ENCODE measurements at regions not wholly inside any gene's neighbourhood (a gene's known extent, or its start where the extent isn't known, plus 50 kb on each side); places are given as distances from the start of the nearest gene placed in this dataset.

- Histone ChIP-seq H3K36me3 (no peaks in the 10 kb centered on the region), H3K4me3 (no peak overlapping the region), H3K27ac (no peak overlapping the region), H3K4me1 (no peaks in the 10 kb centered on the region), H3K9me3 (no peaks in the 10 kb centered on the region), H3K27me3 (no peaks in the 10 kb centered on the region)
- DNase-seq (no peak), ATAC-seq (no peak)
- no peak for TF ChIP-seq CTCF (IDR thresholded peaks at IDR 0.05 in 4 of 5, conservative IDR thresholded peaks at IDR 0.05 in 1 of 5)
- no peak for TF ChIP-seq POLR2A (IDR thresholded peaks at IDR 0.05)
- intact Hi-C loops (cut with DNase I; ENCODE audit: low total_unique reads) = no loop called here
- in situ Hi-C loops (cut with MboI; ENCODE audit: low sequenced_read_pairs in 4 of 4) = no loop called here
These were observed 202.0 kb upstream of the SLC27A6 start for GRCh38 chr5:128763321-128763720.

GRCh38 chr5:128764601-128765310, 200.5 kb upstream of the SLC27A6 start:
- no peaks in the 10 kb centered on the region for H3K27me3 ChIP-seq
- no peak overlapping the region for H3K27ac ChIP-seq
- ATAC-seq = no peak
- TF ChIP-seq CTCF (IDR thresholded peaks at IDR 0.05 in 4 of 5, conservative IDR thresholded peaks at IDR 0.05 in 1 of 5) (no peak), POLR2A (IDR thresholded peaks at IDR 0.05) (no peak)
- H3K4me3 ChIP-seq = no peak overlapping the region
- intact Hi-C loops (cut with DNase I; ENCODE audit: low total_unique reads) = no loop called here
- no peaks in the 10 kb centered on the region for H3K4me1 ChIP-seq
- in situ Hi-C loops (cut with MboI; ENCODE audit: low sequenced_read_pairs in 4 of 4) = no loop called here
- H3K36me3 ChIP-seq = no peaks in the 10 kb centered on the region
- DNase-seq = no peak
- H3K9me3 ChIP-seq = no peaks in the 10 kb centered on the region

GRCh38 chr5:128765448-128766061, 199.7 kb upstream of the SLC27A6 start:
- TF ChIP-seq CTCF (IDR thresholded peaks at IDR 0.05 in 4 of 5, conservative IDR thresholded peaks at IDR 0.05 in 1 of 5) (no peak), POLR2A (IDR thresholded peaks at IDR 0.05) (no peak)
- DNase-seq (no peak), ATAC-seq (no peak)
- Histone ChIP-seq H3K4me1 (no peaks in the 10 kb centered on the region), H3K27me3 (no peaks in the 10 kb centered on the region), H3K9me3 (no peaks in the 10 kb centered on the region), H3K36me3 (no peaks in the 10 kb centered on the region), H3K27ac (no peak overlapping the region), H3K4me3 (no peak overlapping the region)
- intact Hi-C loops (cut with DNase I; ENCODE audit: low total_unique reads) (no loop called here), in situ Hi-C loops (cut with MboI; ENCODE audit: low sequenced_read_pairs in 4 of 4) (no loop called here)

GRCh38 chr5:128766406-128766805, 198.9 kb upstream of the SLC27A6 start:
- no peak for DNase-seq
- Histone ChIP-seq H3K9me3 (no peaks in the 10 kb centered on the region), H3K36me3 (no peaks in the 10 kb centered on the region), H3K4me3 (no peak overlapping the region), H3K27ac (no peak overlapping the region), H3K4me1 (no peaks in the 10 kb centered on the region), H3K27me3 (no peaks in the 10 kb centered on the region)
- in situ Hi-C loops (cut with MboI; ENCODE audit: low sequenced_read_pairs in 4 of 4) = no loop called here
- no peak for ATAC-seq
- intact Hi-C loops (cut with DNase I; ENCODE audit: low total_unique reads) = no loop called here
- TF ChIP-seq CTCF (IDR thresholded peaks at IDR 0.05 in 4 of 5, conservative IDR thresholded peaks at IDR 0.05 in 1 of 5) (no peak), POLR2A (IDR thresholded peaks at IDR 0.05) (no peak)

Measured in gastrocnemius medialis (tissue), 4 donors.